Forelimb muscle (tissue), 1 donor: ENCODE measurements at regions not wholly inside any gene's neighbourhood (a gene's known extent, or its start where the extent isn't known, plus 50 kb on each side); places are given as distances from the start of the nearest gene placed in this dataset.

ENCODE experiments used
- DNase-seq: peaks from one replicate; pipeline ENCODE4 v3.0.0-alpha.2; 2013; ENCODE audit warnings: low read depth

DNA sequence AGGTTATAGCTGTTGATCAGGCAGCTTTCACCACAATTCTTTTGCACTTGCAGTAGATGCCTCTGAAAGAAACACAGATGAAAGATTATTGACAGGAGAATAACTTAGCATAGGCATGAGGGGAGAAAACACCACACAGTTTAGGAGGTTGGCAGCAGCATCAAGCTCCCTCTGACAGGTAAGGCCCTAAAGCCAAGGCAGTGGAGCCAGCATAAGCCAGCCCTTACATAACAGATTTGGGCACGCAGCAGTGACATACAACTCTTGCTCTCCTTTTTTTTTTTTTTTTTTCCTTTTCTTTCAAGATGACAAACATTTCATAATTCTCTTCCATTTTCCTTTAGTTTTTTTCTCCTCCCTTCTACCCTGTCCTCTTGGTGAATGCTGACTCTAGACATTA, 257.6 kb upstream of the ADAMTSL1 start:
- DNase-seq = no peak

DNA sequence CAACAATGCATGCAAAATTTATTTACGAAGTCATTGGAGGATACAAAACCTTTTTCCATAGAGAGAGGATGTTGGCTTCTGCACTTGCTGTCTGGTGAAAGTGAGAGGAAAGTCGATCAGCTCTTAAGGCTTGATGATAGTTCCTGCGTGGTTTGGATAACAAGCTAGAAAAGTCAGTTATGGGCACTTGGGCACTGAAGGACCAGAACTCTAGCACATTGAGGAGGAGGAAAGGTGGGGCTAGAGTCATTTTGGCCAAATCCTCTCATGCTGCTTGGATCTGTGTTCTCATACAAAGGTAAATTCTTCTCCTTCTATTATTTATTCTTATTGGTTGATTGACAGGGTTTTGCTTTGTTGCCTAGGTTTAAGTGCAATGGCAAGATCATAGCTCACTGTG, 245.9 kb upstream of the ADAMTSL1 start:
- DNase-seq = no peak

DNA sequence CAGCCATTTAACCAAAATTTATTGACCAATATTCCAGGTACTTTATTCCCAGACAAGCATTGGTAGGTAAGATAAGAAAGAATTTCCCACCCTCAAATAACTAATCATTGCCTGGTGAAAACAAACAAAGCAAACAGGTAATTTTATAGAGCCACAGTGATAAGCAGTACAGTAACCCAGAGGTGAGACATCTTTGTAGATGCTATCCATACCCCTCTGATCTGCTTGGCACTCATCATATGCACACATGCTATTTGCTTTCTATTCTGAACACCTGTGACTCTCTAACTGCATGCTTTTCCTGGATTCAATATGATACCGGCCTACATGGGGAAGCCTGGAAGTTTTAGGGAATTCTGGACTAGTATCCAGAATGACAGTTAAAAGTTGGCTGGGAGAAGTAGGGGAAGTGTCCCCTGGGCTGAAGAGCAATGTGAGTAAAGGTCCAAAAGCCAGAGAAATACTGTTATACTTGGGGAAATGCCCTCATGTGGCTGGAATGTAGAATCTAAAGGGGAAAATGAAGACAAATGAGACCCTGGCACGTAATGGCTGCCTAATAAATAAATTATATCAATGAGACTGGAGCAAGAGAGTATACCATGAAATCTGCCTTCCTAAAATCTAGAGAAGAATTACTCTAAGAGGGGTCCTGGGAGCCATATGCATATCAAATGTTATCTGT, 243.8 kb upstream of the ADAMTSL1 start:
- no peak for DNase-seq

GRCh38 chr9:18233311-18233710, 240.6 kb upstream of the ADAMTSL1 start:
- no peak for DNase-seq

DNA sequence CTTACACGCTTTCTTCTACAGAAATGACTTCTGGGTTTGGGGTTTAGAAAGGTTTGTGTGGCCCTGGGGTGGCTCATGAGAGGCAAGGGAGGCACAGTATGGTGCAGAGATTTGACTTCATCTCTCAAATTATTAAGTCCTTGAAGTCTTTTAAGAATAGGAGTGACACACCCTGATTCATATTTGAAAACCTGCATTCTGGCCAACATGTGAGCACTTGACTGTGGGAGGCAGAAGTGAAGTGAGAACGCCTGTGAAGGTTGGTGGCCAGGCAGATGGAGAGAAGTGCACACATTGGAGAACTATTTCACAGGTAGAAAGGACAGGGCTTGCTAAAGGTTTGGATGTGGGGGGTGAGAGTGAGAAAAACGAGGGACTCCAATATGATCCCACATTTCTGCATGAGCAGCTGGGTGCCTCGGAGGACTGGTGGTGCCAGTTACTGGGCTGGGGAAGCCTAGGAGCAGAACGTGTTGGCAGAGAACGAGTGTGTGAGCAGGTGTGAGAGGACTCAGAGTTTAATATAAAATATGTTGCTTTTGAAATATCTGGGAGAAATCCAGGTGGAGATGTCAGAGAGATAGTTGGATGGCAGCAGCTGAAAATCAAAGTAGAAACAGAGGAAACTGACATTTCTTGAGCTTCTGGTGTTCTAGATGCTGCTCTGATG, 240.0 kb upstream of the ADAMTSL1 start:
- DNase-seq = no peak

DNA sequence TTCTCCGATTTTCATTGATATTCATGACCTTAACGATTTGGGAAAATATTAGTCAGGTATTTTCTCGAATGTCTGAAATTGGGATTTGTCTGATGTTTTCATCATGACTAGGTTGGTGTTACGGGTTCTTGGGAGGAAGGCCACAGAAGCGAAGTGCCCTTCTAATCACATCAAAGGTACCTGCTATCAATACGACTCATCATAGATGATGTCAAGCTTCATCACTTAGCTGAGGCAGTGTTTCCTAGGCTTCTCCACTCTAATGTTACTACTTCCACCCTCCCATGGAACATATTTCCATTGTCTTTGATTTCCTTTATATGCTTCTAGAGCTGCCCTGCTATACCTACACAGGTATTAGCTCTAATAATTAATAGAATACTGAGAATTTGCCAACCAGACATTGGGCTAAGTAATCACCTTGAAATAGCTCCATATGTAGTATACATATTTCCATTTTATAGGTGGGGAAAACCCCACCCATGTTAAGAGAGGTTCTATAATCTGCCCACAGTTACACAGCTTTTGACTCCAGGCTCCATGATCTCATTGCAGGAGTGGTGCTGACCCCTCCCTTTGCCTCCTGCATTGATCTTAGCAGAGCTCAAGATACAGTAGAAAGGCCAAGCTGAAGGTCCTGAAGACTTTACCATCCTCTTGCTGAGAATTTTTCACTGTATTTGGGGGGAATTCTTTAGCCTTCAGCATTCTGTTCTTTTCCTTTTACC, 238.6 kb upstream of the ADAMTSL1 start:
- DNase-seq = no peak

DNA sequence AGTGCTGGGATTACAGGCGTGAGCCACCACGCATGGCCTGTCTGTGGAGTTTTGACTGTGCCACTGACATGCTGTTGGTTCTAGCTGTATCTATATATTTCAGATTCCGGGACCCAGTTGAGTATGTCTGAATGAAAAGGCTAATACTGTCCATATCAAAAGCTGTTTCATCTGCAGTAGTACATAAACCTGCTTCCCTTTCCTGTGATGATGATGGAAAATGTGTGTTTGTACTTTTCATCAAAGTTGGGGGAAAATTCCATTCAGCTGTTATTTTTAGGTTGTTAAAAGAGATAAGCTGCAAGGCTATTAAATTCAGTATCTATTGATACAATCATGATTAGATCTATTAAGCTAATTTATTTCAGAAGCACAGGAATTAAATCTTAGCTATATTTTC, 237.6 kb upstream of the ADAMTSL1 start:
- no peak for DNase-seq

DNA sequence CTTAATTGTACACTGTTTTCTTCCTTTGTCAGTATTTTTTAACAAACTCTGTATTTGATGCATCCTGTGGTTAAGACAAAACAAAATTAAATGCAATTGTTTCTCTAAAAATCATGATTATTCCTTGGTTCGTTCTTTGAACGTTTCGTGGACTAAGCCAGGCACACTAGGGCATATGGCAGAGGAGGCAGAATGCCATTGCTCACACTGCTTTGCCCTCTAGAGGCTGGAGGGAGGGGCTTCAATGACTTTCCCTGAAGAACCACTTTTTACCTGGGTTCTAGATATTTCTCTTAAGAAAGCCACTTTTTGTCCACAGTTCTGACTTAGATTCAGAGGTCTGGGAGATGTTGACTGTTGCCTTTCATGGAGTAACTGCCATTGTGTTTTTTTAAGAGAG, 236.2 kb upstream of the ADAMTSL1 start:
- DNase-seq = no peak

GRCh38 chr9:18238254-18238653, 235.7 kb upstream of the ADAMTSL1 start:
- DNase-seq = no peak

DNA sequence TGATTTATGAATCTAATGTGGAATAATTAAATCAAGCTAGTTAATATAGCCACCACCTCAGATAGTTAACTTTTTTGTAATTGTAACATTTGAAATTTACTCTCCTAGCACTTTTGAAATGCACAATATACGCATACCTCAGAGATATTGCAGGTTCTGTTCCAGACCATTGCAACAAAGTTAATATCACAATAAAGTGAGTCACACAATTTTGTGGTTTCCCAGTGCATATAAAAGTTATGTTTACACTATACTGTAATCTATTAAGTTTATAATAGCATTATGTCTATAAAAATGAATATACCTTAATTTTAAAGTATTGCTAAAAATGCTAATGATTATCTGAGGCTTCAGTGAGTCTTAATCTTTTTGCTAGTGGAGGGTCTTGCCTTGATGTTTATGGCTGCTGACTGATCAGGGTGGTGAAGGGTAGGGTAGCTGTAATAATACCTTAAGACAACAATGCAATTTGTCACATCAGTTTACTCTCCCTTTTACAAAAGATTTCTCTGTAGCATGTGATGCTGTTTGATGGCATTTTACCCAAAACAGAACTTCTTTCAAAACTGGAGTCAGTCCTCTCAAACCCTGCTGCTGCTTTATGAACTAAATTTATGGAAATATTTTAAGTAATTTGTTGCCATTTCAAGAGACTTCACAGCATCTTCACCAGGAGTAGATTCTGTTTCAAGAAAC, 235.1 kb upstream of the ADAMTSL1 start:
- DNase-seq = no peak

DNA sequence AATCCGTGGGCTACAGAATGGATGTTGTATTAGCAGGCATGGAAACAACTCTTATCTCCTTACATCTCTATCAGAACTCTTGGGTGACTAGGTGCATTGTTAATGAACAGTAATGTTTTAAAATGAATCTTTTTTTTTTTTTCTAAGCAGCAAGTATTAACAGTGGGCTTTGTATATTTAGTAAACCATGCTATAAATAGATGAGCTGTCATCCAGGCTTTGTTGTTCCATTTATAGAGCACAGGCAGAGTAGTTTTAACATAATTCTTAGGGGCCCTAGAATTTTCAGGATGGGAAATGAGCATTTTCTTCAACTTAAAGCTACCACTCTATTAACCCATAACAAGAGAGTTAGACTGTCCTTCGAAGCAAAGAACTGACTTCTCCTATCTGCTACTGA, 233.7 kb upstream of the ADAMTSL1 start:
- no peak for DNase-seq

DNA sequence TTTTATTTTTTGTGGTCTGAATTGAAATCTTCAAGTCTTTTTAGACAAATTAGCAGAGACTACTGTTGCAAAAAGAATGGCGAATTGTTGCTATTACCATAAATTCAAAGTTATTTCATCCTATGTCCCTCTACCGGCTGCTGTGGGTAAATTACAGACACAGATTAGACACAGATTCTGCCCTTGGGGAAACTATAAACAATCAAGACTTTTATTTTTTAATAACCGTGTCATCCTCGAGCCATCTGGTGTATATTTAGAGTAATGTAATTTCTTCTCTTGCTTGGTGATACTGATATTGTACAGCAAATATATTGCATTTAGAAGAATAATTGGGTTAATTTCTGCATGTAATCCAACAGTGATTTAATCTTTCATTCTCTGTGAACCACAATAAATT, 228.0 kb upstream of the ADAMTSL1 start:
- no peak for DNase-seq

DNA sequence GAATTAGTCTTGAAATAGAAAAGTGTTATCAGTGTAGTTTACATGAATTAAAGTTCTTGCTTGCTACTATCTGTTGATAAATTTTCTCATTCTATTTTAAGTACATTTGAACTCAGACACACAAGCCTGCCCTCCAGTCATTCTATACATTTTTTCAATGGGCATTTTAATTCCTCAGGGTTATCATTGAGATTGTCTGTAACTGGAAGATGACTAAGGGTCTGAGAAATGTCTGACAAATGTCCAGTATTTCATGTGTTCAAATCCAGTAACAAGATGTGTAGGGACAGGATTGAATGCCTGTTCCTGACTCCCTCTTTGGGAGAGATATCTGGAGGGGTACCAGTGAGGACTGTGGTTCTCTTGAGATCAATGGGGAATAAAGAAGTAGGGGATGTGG, 223.9 kb upstream of the ADAMTSL1 start:
- DNase-seq = no peak

DNA sequence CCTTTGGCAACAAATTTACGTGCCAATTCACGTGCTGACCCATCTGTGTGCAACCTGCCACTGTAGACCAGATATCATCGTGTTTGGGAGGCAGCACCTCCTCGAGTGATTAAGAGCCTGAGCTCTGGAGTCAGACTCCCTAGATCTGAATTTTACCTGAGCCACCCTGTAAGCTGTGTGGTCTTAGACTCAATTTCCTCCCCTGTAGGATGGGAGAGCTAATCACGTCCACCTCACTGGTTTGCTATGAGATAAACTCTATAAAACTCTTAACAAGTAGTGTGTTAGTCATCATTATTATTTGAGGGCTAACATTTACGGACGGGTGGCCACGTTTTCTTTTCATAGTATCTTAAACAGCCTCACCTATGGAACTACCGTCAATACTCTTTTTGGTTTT, 220.0 kb upstream of the ADAMTSL1 start:
- DNase-seq = no peak

DNA sequence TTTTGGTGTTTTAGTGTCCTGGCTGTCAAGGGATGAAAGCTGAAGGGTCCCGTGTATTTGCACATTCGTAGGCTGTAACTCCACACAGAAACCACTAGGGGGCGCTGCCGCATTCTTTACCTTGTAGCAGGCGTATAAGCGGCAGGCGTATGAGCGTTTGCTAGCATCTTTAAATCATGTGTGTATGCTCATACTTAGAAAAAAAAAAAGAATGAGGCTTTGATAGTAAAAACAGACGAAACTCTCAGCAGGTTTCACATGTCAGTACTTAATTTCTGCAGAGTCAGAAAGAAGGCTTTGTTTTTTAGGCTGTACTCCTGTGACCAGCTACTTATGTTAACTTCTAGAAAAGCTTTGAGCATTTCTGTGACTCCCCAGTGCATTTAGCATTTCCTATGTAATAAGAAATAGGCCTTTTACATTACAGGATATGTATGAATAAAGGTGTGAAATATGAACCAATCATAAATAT, 218.8 kb upstream of the ADAMTSL1 start:
- peak; percentile 78 for DNase-seq

DNA sequence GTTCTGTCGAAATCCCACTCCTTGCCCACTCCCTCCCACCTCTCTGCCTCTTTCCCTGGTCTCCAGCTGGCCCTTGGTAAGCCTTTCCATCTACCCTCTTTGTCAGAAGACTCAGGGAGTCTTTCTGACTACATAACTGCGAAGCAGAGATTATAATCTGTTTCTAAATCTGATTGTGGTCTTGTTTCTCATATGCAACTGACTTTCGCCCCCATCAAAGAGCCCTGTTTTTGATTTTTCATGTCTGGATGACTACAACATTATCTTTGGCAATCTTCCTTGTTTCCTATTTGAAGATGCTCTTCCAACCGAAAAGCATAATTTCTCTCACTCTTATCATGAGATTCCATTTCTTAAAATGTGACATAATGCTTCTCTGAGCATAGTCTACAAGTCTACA, 218.2 kb upstream of the ADAMTSL1 start:
- no peak for DNase-seq

GRCh38 chr9:18256568-18256967, 217.4 kb upstream of the ADAMTSL1 start:
- DNase-seq = no peak

DNA sequence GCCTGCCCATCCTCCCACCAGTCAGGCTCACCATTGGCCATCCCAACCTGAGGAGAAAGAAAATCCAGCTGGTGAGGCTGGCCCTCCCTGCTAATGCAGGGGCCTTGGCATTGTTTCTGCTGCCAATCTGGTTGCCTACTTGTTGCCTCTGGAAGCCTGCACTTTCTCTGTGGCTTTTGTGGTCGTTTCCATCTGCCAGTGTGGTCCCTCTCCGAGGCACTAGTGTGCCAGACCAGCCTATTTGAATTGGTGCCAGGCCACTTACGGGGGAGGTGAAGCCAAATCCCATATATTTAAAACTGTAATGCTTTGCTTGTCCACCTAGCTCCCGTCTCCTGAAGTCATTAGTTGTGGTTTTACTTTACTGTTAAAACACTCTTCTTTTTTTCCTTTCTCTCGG, 213.4 kb upstream of the ADAMTSL1 start:
- no peak for DNase-seq

- no peak for DNase-seq
Measured at GRCh38 chr9:18261181-18261580, 212.8 kb upstream of the ADAMTSL1 start.

GRCh38 chr9:18263377-18263776, 210.6 kb upstream of the ADAMTSL1 start:
- DNase-seq = no peak

DNA sequence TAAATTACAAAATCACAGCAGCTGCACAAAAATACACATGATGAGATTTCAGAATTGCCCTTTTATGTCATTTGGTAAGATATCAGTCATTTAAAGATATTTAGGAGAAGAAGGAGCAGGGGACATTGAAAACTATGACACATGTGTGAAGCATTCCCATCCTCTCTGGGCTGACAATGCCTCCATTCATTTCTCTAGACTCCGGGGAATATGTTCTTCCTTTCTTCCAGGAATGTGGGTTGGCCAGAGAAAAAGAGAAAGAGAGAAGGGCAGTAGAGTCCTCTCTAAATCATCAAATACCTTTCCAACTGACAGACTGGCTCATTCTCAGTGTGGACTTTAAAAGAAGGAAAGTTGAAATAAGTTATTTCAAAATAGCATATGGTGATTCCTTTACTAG, 205.6 kb upstream of the ADAMTSL1 start:
- DNase-seq = no peak

DNA sequence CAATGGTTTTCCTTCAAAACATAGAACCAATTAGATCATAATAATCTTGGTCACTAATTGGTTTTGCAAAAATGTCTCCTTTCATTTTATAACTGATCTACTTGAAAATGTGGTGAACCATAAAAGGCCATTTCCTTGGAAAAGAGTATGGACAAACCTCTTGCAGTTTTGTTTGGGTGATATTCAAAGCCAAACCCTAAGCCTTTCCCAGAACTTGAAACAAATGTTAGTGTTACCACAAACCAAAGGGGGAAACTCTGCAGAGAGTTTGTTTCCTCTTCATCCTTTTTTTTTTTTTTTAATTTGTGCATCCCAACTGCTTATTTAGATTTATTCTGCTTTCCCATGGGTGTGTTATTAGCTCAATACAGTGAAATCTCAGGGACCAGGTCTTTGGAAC, 204.4 kb upstream of the ADAMTSL1 start:
- DNase-seq = no peak
